ENCODE measurements at regions not wholly inside any gene's neighbourhood (a gene's known extent, or its start where the extent isn't known, plus 50 kb on each side); places are given as distances from the start of the nearest gene placed in this dataset.
"Not testable (repeated sequence)": the region's sequence is repeated elsewhere in the genome, so short reads cannot be mapped to it uniquely, and the experiment has no call there.

GRCh38 chr15:44898890-44899651, 57.4 kb upstream of the TERB2 start:
- H3K36me3 ChIP-seq (ENCODE audit: control insufficient read depth in 2 of 2, insufficient read depth in 2 of 2, low read length in 1 of 2); H3K9me3 ChIP-seq (ENCODE audit: control insufficient read depth in 2 of 2, insufficient read depth in 1 of 2, low read depth in 1 of 2, low read length in 1 of 2); H3K27me3 ChIP-seq (ENCODE audit: control insufficient read depth in 1 of 2, insufficient read depth in 2 of 2, low read length in 2 of 2); H3K4me3 ChIP-seq (ENCODE audit: low read depth in 1 of 2, low read length in 2 of 2); H3K4me1 ChIP-seq (ENCODE audit: control insufficient read depth in 2 of 2, insufficient read depth in 2 of 2, low read length in 1 of 2): not testable (repeated sequence)
- peak overlapping the region in 1 of 2 donors; percentile 24 for H3K27ac ChIP-seq (ENCODE audit: low read depth in 2 of 2, low read length in 1 of 2)
- 88 to 89% methylated on average over 2 of the region's 4 CpGs for WGBS, 2 donors

- not testable (repeated sequence) for H3K4me1 ChIP-seq (ENCODE audit: control insufficient read depth in 2 of 2, insufficient read depth in 2 of 2, low read length in 1 of 2); H3K9me3 ChIP-seq (ENCODE audit: control insufficient read depth in 2 of 2, insufficient read depth in 1 of 2, low read depth in 1 of 2, low read length in 1 of 2); H3K36me3 ChIP-seq (ENCODE audit: control insufficient read depth in 2 of 2, insufficient read depth in 2 of 2, low read length in 1 of 2); H3K4me3 ChIP-seq (ENCODE audit: low read depth in 1 of 2, low read length in 2 of 2); H3K27ac ChIP-seq (ENCODE audit: low read depth in 2 of 2, low read length in 1 of 2); H3K27me3 ChIP-seq (ENCODE audit: control insufficient read depth in 1 of 2, insufficient read depth in 2 of 2, low read length in 2 of 2)
- WGBS, 2 donors = 81 to 85% methylated on average over 2 of the region's 2 CpGs
Observed at GRCh38 chr15:44899775-44900174, 56.7 kb upstream of the TERB2 start.

GRCh38 chr15:44900796-44901195, 55.7 kb upstream of the TERB2 start:
- not testable (repeated sequence) for H3K36me3 ChIP-seq (ENCODE audit: control insufficient read depth in 2 of 2, insufficient read depth in 2 of 2, low read length in 1 of 2); H3K27ac ChIP-seq (ENCODE audit: low read depth in 2 of 2, low read length in 1 of 2); H3K9me3 ChIP-seq (ENCODE audit: control insufficient read depth in 2 of 2, insufficient read depth in 1 of 2, low read depth in 1 of 2, low read length in 1 of 2); H3K4me3 ChIP-seq (ENCODE audit: low read depth in 1 of 2, low read length in 2 of 2); H3K4me1 ChIP-seq (ENCODE audit: control insufficient read depth in 2 of 2, insufficient read depth in 2 of 2, low read length in 1 of 2); H3K27me3 ChIP-seq (ENCODE audit: control insufficient read depth in 1 of 2, insufficient read depth in 2 of 2, low read length in 2 of 2)
- 56 to 69% methylated on average over 2 of the region's 2 CpGs for WGBS, 2 donors

DNA sequence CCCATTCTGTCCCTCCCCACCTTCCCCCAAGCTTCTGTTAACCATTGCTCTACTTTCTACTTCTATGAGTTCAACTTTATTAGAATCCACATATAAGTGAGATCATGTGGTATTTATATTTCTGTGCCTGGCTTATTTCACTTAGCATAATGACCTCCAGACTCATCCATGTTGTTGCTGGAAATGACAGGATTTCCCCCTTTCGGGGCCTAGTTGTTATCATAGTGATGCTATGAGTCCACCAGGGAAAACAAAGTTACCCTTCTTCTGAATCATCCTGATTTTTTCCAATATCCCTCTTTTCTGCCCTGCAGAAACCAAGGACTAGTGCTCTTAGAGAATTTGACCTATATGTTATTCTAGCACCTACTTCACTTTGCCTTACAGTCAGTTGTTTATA, 53.2 kb upstream of the TERB2 start:
- not testable (repeated sequence) for H3K9me3 ChIP-seq (ENCODE audit: control insufficient read depth in 2 of 2, insufficient read depth in 1 of 2, low read depth in 1 of 2, low read length in 1 of 2); H3K27ac ChIP-seq (ENCODE audit: low read depth in 2 of 2, low read length in 1 of 2); H3K27me3 ChIP-seq (ENCODE audit: control insufficient read depth in 1 of 2, insufficient read depth in 2 of 2, low read length in 2 of 2); H3K36me3 ChIP-seq (ENCODE audit: control insufficient read depth in 2 of 2, insufficient read depth in 2 of 2, low read length in 1 of 2); H3K4me1 ChIP-seq (ENCODE audit: control insufficient read depth in 2 of 2, insufficient read depth in 2 of 2, low read length in 1 of 2); H3K4me3 ChIP-seq (ENCODE audit: low read depth in 1 of 2, low read length in 2 of 2)
- 89 to 90% methylated on average over 1 of the region's 1 CpG for WGBS, 2 donors

DNA sequence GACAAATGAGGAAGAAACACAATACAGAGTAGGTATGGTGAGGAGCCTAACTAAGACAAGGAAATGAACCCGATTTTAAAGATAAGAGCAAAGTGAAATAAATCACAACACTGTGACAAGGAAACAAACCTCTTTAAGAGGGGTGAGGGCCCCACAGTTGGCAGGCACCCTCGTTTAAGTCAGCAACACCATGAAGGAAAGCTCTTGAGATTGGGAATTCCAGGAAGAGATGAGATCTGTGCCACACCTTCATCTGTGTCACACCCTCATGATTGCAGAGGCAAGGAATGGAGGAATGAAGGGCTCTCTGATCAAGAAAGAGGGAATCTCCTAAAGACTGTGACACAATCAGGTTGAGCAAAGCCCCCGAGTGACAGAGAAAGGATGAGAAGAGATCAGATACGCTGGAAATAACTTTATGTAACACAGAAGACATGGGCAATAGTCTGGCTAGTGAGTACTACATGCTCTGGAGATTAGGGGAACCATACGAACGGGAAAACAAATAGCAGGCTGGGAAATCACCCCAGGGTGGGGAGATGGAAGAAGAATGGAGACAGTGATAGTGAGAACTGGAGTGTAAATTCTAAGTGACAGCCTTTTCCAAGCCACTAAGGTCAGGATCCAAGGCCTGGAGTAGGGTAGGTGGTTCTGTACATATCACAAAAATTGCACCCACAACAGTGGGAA, 51.7 kb upstream of the TERB2 start:
- WGBS, 2 donors = 58 to 61% methylated on average over 6 of the region's 6 CpGs
- not testable (repeated sequence) for H3K27ac ChIP-seq (ENCODE audit: low read depth in 2 of 2, low read length in 1 of 2); H3K4me1 ChIP-seq (ENCODE audit: control insufficient read depth in 2 of 2, insufficient read depth in 2 of 2, low read length in 1 of 2); H3K27me3 ChIP-seq (ENCODE audit: control insufficient read depth in 1 of 2, insufficient read depth in 2 of 2, low read length in 2 of 2); H3K9me3 ChIP-seq (ENCODE audit: control insufficient read depth in 2 of 2, insufficient read depth in 1 of 2, low read depth in 1 of 2, low read length in 1 of 2); H3K36me3 ChIP-seq (ENCODE audit: control insufficient read depth in 2 of 2, insufficient read depth in 2 of 2, low read length in 1 of 2); H3K4me3 ChIP-seq (ENCODE audit: low read depth in 1 of 2, low read length in 2 of 2)

All from esophagus (tissue), 2 donors.